ENCODE measurements at regions not wholly inside any gene's neighbourhood (a gene's known extent, or its start where the extent isn't known, plus 50 kb on each side); places are given as distances from the start of the nearest gene placed in this dataset.

GRCh38 chr11:92141725-92142124, 82.9 kb upstream of the FAT3 start:
- no peaks in the 10 kb centered on the region for H3K9me2 ChIP-seq (replicated peaks; ENCODE audit: insufficient read depth)
- H3K36me3 ChIP-seq (replicated peaks; ENCODE audit: insufficient read depth, low read depth) = no peaks in the 10 kb centered on the region
- H3K27me3 ChIP-seq = no peaks in the 10 kb centered on the region
- H3K9me3 ChIP-seq (ENCODE audit: low read depth) = peaks cover 3% of the 10 kb centered on the region
- no peaks in the 10 kb centered on the region for H3K79me2 ChIP-seq
- H4K20me1 ChIP-seq (ENCODE audit: insufficient read depth, poor library complexity, severe bottlenecking) = no peaks in the 10 kb centered on the region
- H2AFZ ChIP-seq = no peak overlapping the region
- H3K27ac ChIP-seq = no peak overlapping the region
- H3K4me3 ChIP-seq = no peak overlapping the region
- DNase-seq (ENCODE audit: low spot score) = no peak
- no peaks in the 10 kb centered on the region for H3K4me1 ChIP-seq (ENCODE audit: insufficient read depth)
- TF ChIP-seq EZH2phosphoT487 (IDR thresholded peaks at IDR 0.05; ENCODE audit: low read depth, severe bottlenecking, unreplicated experiment) (no peak), CTCF (IDR thresholded peaks at IDR 0.05; ENCODE audit: poor library complexity) (no peak), EZH2 (IDR thresholded peaks at IDR 0.05; ENCODE audit: borderline replicate concordance) (no peak)
- no peak overlapping the region for H3K4me2 ChIP-seq

GRCh38 chr11:92141159-92141558, 83.5 kb upstream of the FAT3 start:
- Histone ChIP-seq H3K9me3 (ENCODE audit: low read depth) (peaks cover 3% of the 10 kb centered on the region), H3K79me2 (no peaks in the 10 kb centered on the region), H3K9me2 (replicated peaks; ENCODE audit: insufficient read depth) (no peaks in the 10 kb centered on the region), H3K36me3 (replicated peaks; ENCODE audit: insufficient read depth, low read depth) (no peaks in the 10 kb centered on the region), H2AFZ (no peak overlapping the region), H3K4me3 (no peak overlapping the region), H3K4me2 (no peak overlapping the region), H3K27ac (no peak overlapping the region), H4K20me1 (ENCODE audit: insufficient read depth, poor library complexity, severe bottlenecking) (no peaks in the 10 kb centered on the region), H3K4me1 (ENCODE audit: insufficient read depth) (no peaks in the 10 kb centered on the region), H3K27me3 (no peaks in the 10 kb centered on the region)
- no peak for TF ChIP-seq CTCF (IDR thresholded peaks at IDR 0.05; ENCODE audit: poor library complexity)
- TF ChIP-seq EZH2phosphoT487 (IDR thresholded peaks at IDR 0.05; ENCODE audit: low read depth, severe bottlenecking, unreplicated experiment) = no peak
- no peak for TF ChIP-seq EZH2 (IDR thresholded peaks at IDR 0.05; ENCODE audit: borderline replicate concordance)
- 59% methylated on average over 3 of the region's 3 CpGs for WGBS (ENCODE audit: low lambda C conversion rate, missing lambda C conversion rate)
- no peak for DNase-seq (ENCODE audit: low spot score)

- no peak overlapping the region for H2AFZ ChIP-seq
- no peaks in the 10 kb centered on the region for H3K36me3 ChIP-seq (replicated peaks; ENCODE audit: insufficient read depth, low read depth)
- H3K9me3 ChIP-seq (ENCODE audit: low read depth) = peaks cover 3% of the 10 kb centered on the region
- H3K4me2 ChIP-seq = no peak overlapping the region
- H3K4me1 ChIP-seq (ENCODE audit: insufficient read depth) = no peaks in the 10 kb centered on the region
- no peak overlapping the region for H3K4me3 ChIP-seq
- no peaks in the 10 kb centered on the region for H3K27me3 ChIP-seq
- H3K9me2 ChIP-seq (replicated peaks; ENCODE audit: insufficient read depth) = no peaks in the 10 kb centered on the region
- 63% methylated on average over 2 of the region's 2 CpGs for WGBS (ENCODE audit: low lambda C conversion rate, missing lambda C conversion rate)
- no peaks in the 10 kb centered on the region for H3K79me2 ChIP-seq
- no peaks in the 10 kb centered on the region for H4K20me1 ChIP-seq (ENCODE audit: insufficient read depth, poor library complexity, severe bottlenecking)
- no peak for DNase-seq (ENCODE audit: low spot score)
- no peak overlapping the region for H3K27ac ChIP-seq
- TF ChIP-seq EZH2phosphoT487 (IDR thresholded peaks at IDR 0.05; ENCODE audit: low read depth, severe bottlenecking, unreplicated experiment) (no peak), CTCF (IDR thresholded peaks at IDR 0.05; ENCODE audit: poor library complexity) (no peak), EZH2 (IDR thresholded peaks at IDR 0.05; ENCODE audit: borderline replicate concordance) (no peak)
Observed at GRCh38 chr11:92140021-92140420, 84.6 kb upstream of the FAT3 start.

GRCh38 chr11:92138296-92138695, 86.3 kb upstream of the FAT3 start:
- no peaks in the 10 kb centered on the region for H3K36me3 ChIP-seq (replicated peaks; ENCODE audit: insufficient read depth, low read depth)
- no peak for DNase-seq (ENCODE audit: low spot score)
- H3K79me2 ChIP-seq = no peaks in the 10 kb centered on the region
- no peaks in the 10 kb centered on the region for H3K4me1 ChIP-seq (ENCODE audit: insufficient read depth)
- no peaks in the 10 kb centered on the region for H4K20me1 ChIP-seq (ENCODE audit: insufficient read depth, poor library complexity, severe bottlenecking)
- no peak overlapping the region for H3K27ac ChIP-seq
- H3K9me3 ChIP-seq (ENCODE audit: low read depth) = no peaks in the 10 kb centered on the region
- H2AFZ ChIP-seq = no peak overlapping the region
- no peak overlapping the region for H3K4me3 ChIP-seq
- no peak overlapping the region for H3K4me2 ChIP-seq
- H3K9me2 ChIP-seq (replicated peaks; ENCODE audit: insufficient read depth) = no peaks in the 10 kb centered on the region
- no peaks in the 10 kb centered on the region for H3K27me3 ChIP-seq
- TF ChIP-seq EZH2phosphoT487 (IDR thresholded peaks at IDR 0.05; ENCODE audit: low read depth, severe bottlenecking, unreplicated experiment) = no peak
- no peak for TF ChIP-seq CTCF (IDR thresholded peaks at IDR 0.05; ENCODE audit: poor library complexity)
- TF ChIP-seq EZH2 (IDR thresholded peaks at IDR 0.05; ENCODE audit: borderline replicate concordance) = no peak

All from hepatocyte (in vitro differentiated cells).